WERI-Rb-1 (cell line): ENCODE measurements at regions not wholly inside any gene's neighbourhood (a gene's known extent, or its start where the extent isn't known, plus 50 kb on each side); places are given as distances from the start of the nearest gene placed in this dataset.

Source experiments
- DNase-seq: peaks from one replicate; pipeline ENCODE4 v3.0.0-alpha.2; 2020
- H3K27ac ChIP-seq: fragments of 250-450 bp; sonication (Bioruptor Pico); 2 replicates; pipeline ENCODE4 v1.5.1; 2020; ENCODE audit warnings: mild to moderate bottlenecking, moderate library complexity
- H3K27me3 ChIP-seq: fragments of 250-450 bp; sonication (Bioruptor Pico); 2 replicates; pipeline ENCODE4 v1.5.1; 2021; ENCODE audit warnings: mild to moderate bottlenecking, low read depth, moderate library complexity; ENCODE audit not compliant: insufficient read depth, severe bottlenecking
- H3K36me3 ChIP-seq: fragments of 250-450 bp; sonication (Bioruptor Pico); 2 replicates; pipeline ENCODE4 v1.5.1; 2020; ENCODE audit warnings: mild to moderate bottlenecking, moderate library complexity
- H3K4me3 ChIP-seq: 2 replicates; pipeline ENCODE4 v1.5.1; 2011; ENCODE audit warnings: low read depth, mild to moderate bottlenecking, control low read depth, low read length
- H3K9me3 ChIP-seq: fragments of 250-450 bp; sonication (Bioruptor Pico); 2 replicates; pipeline ENCODE4 v1.5.1; 2021; ENCODE audit warnings: mild to moderate bottlenecking, moderate library complexity; ENCODE audit not compliant: severe bottlenecking
- CTCF ChIP-seq: IDR thresholded peaks from 2 replicates; pipeline ENCODE4 v1.5.1; 2011; ENCODE audit warnings: low read depth, mild to moderate bottlenecking, control low read depth, inconsistent platforms, low read length

DNA sequence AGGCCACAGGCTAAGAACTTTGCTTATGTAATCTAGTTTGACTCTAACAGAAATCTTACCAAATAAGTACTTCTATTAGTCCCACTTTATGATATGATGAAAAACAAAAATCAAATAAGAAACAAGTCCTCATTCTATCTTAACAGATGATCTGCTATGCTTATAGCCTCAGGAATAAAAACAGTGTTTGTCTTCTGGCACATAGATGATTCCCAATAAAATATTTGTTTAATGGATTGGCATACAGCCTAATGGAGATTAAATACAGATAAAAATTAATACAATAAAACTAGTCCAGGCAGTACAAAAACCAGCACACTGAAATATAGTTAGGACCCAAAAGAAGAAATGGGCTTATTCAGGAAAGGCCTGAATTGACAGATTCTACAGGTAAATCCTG is 971.4 kb upstream of the WWC1 start:
- no peak for TF ChIP-seq CTCF
- Histone ChIP-seq H3K27ac (no peak overlapping the region), H3K27me3 (no peaks in the 10 kb centered on the region), H3K36me3 (no peaks in the 10 kb centered on the region), H3K4me3 (no peak overlapping the region), H3K9me3 (no peaks in the 10 kb centered on the region)
- no peak for DNase-seq

- no peak for TF ChIP-seq CTCF
- Histone ChIP-seq H3K9me3 (no peaks in the 10 kb centered on the region), H3K27ac (no peak overlapping the region), H3K36me3 (no peaks in the 10 kb centered on the region), H3K4me3 (no peak overlapping the region), H3K27me3 (no peaks in the 10 kb centered on the region)
- no peak for DNase-seq
These were observed 959.1 kb upstream of the WWC1 start for GRCh38 chr5:167332309-167332708.

GRCh38 chr5:167336161-167336560 is 955.3 kb upstream of the WWC1 start:
- no peak for TF ChIP-seq CTCF
- Histone ChIP-seq H3K9me3 (no peaks in the 10 kb centered on the region), H3K27me3 (no peaks in the 10 kb centered on the region), H3K4me3 (no peak overlapping the region), H3K27ac (no peak overlapping the region), H3K36me3 (no peaks in the 10 kb centered on the region)
- DNase-seq, result no peak

- H3K9me3 ChIP-seq, result no peaks in the 10 kb centered on the region
These were observed 952.2 kb upstream of the WWC1 start for GRCh38 chr5:167339205-167339604.

DNA sequence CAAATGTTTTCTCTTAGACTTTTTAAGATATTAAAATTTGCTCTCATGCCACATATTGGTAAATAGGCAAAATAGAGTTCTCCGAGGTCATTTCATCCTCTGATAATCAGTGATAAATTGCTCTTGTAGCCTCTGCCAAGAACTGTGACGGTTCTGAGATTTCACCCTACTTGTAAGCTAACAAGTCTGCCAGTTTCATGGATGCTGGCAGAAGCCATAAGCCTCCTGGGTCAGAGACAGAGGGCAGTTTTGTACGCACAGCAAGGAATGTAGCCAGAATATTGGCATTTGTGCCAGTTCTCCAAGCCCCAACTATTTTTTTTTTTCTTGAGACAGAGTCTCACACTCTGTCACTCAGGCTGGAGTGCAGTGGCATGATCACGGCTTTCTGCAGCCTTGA is 945.0 kb upstream of the WWC1 start:
- TF ChIP-seq CTCF, result no peak
- no peak for DNase-seq
- Histone ChIP-seq H3K9me3 (no peaks in the 10 kb centered on the region), H3K27ac (no peak overlapping the region), H3K27me3 (no peaks in the 10 kb centered on the region), H3K4me3 (no peak overlapping the region), H3K36me3 (no peaks in the 10 kb centered on the region)

More at GRCh38 chr5:167339205-167339604, 952.2 kb upstream of the WWC1 start:
- H3K4me3 ChIP-seq, result no peak overlapping the region
- no peak overlapping the region for H3K27ac ChIP-seq
- H3K27me3 ChIP-seq, result no peaks in the 10 kb centered on the region
- DNase-seq, result no peak
- TF ChIP-seq CTCF, result no peak
- H3K36me3 ChIP-seq, result no peaks in the 10 kb centered on the region

DNA sequence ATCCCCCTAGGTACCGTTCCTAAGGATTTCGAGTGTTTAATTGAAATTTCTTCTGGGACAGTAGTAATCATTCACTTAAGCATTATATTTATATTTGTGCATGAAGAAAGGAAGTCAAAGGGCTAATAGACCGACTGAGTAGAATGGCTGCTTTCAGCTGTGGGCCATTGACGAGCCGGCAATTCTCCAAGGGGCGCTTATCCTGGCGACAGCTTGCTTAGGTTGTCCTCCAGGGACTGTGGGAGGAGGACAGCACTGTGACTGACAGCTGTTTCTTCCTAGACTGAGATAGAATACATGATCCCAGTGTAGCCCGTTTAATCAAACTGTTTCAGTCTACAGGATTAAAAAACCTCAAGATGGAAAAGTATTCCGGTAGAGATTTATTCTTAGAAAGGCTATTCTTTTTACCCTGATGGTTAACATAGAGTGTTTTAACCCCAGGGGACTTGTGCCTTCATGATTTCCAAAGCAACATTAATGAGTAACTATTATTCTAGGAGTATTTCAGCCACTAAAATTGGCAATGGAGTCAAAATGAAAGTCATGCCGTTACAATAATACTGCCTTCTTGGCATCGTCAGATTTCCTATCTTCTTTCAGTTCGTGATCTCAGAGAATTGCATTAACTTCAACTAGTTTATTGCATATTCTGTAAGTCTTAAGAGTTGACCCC is 943.1 kb upstream of the WWC1 start:
- no peak overlapping the region for H3K4me3 ChIP-seq
- peak; percentile 46 for DNase-seq
- TF ChIP-seq CTCF, result no peak
- no peaks in the 10 kb centered on the region for H3K9me3 ChIP-seq
- H3K27me3 ChIP-seq, result no peaks in the 10 kb centered on the region
- no peak overlapping the region for H3K27ac ChIP-seq
- no peaks in the 10 kb centered on the region for H3K36me3 ChIP-seq
